ENCODE measurements at regions not wholly inside any gene's neighbourhood (a gene's known extent, or its start where the extent isn't known, plus 50 kb on each side); places are given as distances from the start of the nearest gene placed in this dataset.

DNA sequence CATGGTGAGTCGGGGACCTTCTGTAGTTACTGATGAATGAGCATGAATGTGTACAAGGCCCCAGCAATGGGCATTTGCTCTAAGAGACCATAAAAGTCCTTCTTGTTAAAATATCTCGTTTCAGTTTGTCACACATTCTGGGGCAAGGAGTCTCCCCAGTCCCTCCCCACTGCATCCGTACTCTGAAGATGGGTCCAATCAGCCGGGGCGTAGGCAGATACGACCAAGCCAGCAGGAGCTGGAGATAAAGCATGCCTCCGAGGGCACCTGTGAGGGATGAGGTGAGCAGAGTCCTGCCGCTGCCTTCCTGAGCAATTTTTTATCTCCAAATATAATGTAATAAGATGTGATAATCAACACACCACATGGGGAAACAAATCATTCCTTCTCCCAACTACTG lies 528.5 kb downstream of the BCL11B start:
- no peak for TF ChIP-seq EZH2 (IDR thresholded peaks at IDR 0.05; ENCODE audit: borderline replicate concordance, low read depth, low read length, severe bottlenecking)
- TF ChIP-seq, protein P1, sequence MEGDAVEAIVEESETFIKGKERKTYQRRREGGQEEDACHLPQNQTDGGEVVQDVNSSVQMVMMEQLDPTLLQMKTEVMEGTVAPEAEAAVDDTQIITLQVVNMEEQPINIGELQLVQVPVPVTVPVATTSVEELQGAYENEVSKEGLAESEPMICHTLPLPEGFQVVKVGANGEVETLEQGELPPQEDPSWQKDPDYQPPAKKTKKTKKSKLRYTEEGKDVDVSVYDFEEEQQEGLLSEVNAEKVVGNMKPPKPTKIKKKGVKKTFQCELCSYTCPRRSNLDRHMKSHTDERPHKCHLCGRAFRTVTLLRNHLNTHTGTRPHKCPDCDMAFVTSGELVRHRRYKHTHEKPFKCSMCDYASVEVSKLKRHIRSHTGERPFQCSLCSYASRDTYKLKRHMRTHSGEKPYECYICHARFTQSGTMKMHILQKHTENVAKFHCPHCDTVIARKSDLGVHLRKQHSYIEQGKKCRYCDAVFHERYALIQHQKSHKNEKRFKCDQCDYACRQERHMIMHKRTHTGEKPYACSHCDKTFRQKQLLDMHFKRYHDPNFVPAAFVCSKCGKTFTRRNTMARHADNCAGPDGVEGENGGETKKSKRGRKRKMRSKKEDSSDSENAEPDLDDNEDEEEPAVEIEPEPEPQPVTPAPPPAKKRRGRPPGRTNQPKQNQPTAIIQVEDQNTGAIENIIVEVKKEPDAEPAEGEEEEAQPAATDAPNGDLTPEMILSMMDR (IDR thresholded peaks at IDR 0.05; ENCODE audit: extremely low read depth in 1 of 2, insufficient read depth in 1 of 2, low read depth in 1 of 2, low read length in 2 of 2): no peak
- no peak for TF ChIP-seq POLR2A (IDR thresholded peaks at IDR 0.05; ENCODE audit: low read depth, low read length)
- no peak for TF ChIP-seq POLR2AphosphoS5 (IDR thresholded peaks at IDR 0.05; ENCODE audit: insufficient read depth, low read depth, low read length)
- no peak for TF ChIP-seq MYC (IDR thresholded peaks at IDR 0.05; ENCODE audit: low read depth, low read length)
- TF ChIP-seq, protein P2, sequence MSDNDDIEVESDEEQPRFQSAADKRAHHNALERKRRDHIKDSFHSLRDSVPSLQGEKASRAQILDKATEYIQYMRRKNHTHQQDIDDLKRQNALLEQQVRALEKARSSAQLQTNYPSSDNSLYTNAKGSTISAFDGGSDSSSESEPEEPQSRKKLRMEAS (IDR thresholded peaks at IDR 0.05; ENCODE audit: insufficient read depth, insufficient read length): no peak
- no peak for TF ChIP-seq FOS (IDR thresholded peaks at IDR 0.05; ENCODE audit: borderline replicate concordance, insufficient read depth, low read length)
